WTC11 (cell line): ENCODE measurements at regions not wholly inside any gene's neighbourhood (a gene's known extent, or its start where the extent isn't known, plus 50 kb on each side); places are given as distances from the start of the nearest gene placed in this dataset.

Experiments used
- ELF4 ChIP-seq: sonication (generic); formaldehyde crosslinking; IDR thresholded peaks from 2 replicates; pipeline ENCODE4 v1.8.1; 2022; ENCODE audit warnings: low read depth, mild to moderate bottlenecking, moderate library complexity, missing genetic modification reagents
- NR3C1 ChIP-seq: sonication (generic); formaldehyde crosslinking; conservative IDR thresholded peaks from 2 replicates; pipeline ENCODE4 v1.8.1; 2023; ENCODE audit warnings: low read depth, mild to moderate bottlenecking, missing genetic modification reagents
- TF ChIP-seq, protein P1 (sequence below): sonication (generic); formaldehyde crosslinking; IDR thresholded peaks from 2 replicates; pipeline ENCODE4 v1.8.1; 2022; ENCODE audit warnings: mild to moderate bottlenecking, moderate library complexity, missing genetic modification reagents
- TF ChIP-seq, protein P2 (sequence below): fragments of 200-600 bp; IDR thresholded peaks from 2 replicates; pipeline ENCODE4 v1.8.0; 2022; ENCODE audit warnings: antibody characterized with exemption
- TF ChIP-seq, protein P3 (sequence below): sonication (generic); formaldehyde crosslinking; IDR thresholded peaks from 2 replicates; pipeline ENCODE4 v1.8.0; 2022; ENCODE audit warnings: mild to moderate bottlenecking, missing genetic modification reagents
- TF ChIP-seq, protein P4 (sequence below): sonication (generic); formaldehyde crosslinking; conservative IDR thresholded peaks from 2 replicates; pipeline ENCODE4 v1.8.1; 2023; ENCODE audit warnings: mild to moderate bottlenecking, low read depth, missing genetic modification reagents, moderate library complexity

DNA sequence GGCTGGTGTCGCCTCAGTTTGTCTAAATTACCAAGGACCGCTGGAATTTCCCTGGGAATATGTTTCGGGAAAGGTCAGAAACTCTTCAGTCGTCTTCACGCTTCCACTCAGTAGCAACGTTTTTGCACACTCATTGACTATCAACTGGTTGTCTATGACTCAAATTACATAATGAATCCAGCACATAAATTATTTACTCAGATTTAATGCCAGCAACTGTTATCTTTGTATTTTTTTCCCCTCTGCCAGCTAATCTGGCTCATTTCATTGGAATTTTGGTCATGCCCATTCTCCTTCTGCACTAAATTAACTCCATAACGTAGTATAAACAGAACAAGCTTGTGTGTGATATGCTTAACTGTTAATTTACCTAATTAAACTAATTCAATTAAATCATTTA lies 372.7 kb upstream of the ZFHX3 start:
- no peak for TF ChIP-seq ELF4 (CRISPR knock-in tag)
- TF ChIP-seq, protein P1, sequence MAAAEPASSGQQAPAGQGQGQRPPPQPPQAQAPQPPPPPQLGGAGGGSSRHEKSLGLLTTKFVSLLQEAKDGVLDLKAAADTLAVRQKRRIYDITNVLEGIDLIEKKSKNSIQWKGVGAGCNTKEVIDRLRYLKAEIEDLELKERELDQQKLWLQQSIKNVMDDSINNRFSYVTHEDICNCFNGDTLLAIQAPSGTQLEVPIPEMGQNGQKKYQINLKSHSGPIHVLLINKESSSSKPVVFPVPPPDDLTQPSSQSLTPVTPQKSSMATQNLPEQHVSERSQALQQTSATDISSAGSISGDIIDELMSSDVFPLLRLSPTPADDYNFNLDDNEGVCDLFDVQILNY (CRISPR knock-in tag) = no peak
- TF ChIP-seq, protein P2, sequence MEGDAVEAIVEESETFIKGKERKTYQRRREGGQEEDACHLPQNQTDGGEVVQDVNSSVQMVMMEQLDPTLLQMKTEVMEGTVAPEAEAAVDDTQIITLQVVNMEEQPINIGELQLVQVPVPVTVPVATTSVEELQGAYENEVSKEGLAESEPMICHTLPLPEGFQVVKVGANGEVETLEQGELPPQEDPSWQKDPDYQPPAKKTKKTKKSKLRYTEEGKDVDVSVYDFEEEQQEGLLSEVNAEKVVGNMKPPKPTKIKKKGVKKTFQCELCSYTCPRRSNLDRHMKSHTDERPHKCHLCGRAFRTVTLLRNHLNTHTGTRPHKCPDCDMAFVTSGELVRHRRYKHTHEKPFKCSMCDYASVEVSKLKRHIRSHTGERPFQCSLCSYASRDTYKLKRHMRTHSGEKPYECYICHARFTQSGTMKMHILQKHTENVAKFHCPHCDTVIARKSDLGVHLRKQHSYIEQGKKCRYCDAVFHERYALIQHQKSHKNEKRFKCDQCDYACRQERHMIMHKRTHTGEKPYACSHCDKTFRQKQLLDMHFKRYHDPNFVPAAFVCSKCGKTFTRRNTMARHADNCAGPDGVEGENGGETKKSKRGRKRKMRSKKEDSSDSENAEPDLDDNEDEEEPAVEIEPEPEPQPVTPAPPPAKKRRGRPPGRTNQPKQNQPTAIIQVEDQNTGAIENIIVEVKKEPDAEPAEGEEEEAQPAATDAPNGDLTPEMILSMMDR = no peak
- TF ChIP-seq, protein P3, sequence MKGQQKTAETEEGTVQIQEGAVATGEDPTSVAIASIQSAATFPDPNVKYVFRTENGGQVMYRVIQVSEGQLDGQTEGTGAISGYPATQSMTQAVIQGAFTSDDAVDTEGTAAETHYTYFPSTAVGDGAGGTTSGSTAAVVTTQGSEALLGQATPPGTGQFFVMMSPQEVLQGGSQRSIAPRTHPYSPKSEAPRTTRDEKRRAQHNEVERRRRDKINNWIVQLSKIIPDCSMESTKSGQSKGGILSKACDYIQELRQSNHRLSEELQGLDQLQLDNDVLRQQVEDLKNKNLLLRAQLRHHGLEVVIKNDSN (CRISPR knock-in tag) = no peak
- TF ChIP-seq, protein P4, sequence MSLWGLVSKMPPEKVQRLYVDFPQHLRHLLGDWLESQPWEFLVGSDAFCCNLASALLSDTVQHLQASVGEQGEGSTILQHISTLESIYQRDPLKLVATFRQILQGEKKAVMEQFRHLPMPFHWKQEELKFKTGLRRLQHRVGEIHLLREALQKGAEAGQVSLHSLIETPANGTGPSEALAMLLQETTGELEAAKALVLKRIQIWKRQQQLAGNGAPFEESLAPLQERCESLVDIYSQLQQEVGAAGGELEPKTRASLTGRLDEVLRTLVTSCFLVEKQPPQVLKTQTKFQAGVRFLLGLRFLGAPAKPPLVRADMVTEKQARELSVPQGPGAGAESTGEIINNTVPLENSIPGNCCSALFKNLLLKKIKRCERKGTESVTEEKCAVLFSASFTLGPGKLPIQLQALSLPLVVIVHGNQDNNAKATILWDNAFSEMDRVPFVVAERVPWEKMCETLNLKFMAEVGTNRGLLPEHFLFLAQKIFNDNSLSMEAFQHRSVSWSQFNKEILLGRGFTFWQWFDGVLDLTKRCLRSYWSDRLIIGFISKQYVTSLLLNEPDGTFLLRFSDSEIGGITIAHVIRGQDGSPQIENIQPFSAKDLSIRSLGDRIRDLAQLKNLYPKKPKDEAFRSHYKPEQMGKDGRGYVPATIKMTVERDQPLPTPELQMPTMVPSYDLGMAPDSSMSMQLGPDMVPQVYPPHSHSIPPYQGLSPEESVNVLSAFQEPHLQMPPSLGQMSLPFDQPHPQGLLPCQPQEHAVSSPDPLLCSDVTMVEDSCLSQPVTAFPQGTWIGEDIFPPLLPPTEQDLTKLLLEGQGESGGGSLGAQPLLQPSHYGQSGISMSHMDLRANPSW (CRISPR knock-in tag) = no peak
- TF ChIP-seq NR3C1 = no peak
